Peyer's patch (tissue), 4 donors: ENCODE measurements at regions not wholly inside any gene's neighbourhood (a gene's known extent, or its start where the extent isn't known, plus 50 kb on each side); places are given as distances from the start of the nearest gene placed in this dataset.

Experiments used
- CTCF ChIP-seq, 6 experiments: fragments of 450-650 bp in 4 of 6; fragments of 200-600 bp in 2 of 6; sonication (generic) in 1 of 6; IDR thresholded peaks; one replicate each; pipeline ENCODE4 v1.5.1; 2017 to 2019; ENCODE audit warnings: antibody characterized with exemption in 6 of 6, mild to moderate bottlenecking in 3 of 6, moderate library complexity in 1 of 6
- POLR2A ChIP-seq, 2 donors: fragments of 450-650 bp; IDR thresholded peaks; one replicate each; pipeline ENCODE4 v1.5.1; 2017; ENCODE audit warnings: antibody characterized with exemption in 2 of 2, mild to moderate bottlenecking in 2 of 2, moderate library complexity in 2 of 2

- TF ChIP-seq CTCF (IDR thresholded peaks at IDR 0.05) (no peak), POLR2A (IDR thresholded peaks at IDR 0.05) (no peak)
Observed at GRCh38 chr3:104740874-104741379, 625.8 kb upstream of the ALCAM start.
